ENCODE measurements at regions not wholly inside any gene's neighbourhood (a gene's known extent, or its start where the extent isn't known, plus 50 kb on each side); places are given as distances from the start of the nearest gene placed in this dataset.

DNA sequence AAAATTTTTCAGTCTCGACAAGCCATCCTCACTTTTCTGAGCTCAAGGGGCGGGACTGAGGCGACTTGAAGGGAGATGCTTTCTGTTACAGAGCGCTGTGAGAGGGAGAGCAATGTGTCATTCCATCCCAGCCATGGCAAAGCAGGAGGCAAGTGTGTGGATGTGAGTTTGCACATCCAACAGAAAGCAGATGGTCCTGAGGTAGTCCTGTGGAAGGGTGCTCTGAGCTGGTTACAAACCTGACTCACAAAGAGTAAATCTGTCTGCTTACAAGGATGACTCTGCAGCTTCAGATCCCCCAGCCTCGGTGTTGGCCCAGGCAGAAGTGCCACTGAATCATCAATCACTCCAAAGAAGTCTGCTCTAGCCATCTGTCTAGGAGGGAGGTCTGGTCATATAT lies 482.0 kb upstream of the DCC start:
- POLR2A ChIA-PET = no interaction called here

DNA sequence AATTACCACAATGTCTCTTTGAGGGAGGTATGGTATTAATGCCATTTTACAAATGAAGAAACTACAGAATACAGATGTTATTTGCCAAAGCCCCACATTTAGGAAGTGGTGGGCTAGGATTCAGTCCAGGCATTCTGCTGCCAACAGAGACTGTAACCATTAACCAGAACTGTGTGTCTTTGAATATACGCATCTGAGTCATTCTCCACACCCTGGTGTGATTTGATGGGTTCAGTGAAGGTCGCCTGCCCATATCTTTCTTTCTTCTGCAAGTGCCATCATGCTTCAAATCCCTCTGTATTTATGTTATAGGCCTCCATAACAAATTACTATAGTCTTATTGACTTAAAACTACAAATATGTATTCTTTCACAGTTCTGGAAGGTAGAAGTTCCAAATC lies 479.0 kb upstream of the DCC start:
- H3K4me1 ChIP-seq (ENCODE audit: control insufficient read depth in 1 of 2, insufficient read depth in 2 of 2, low read depth in 1 of 2, low read length in 1 of 2) = no peaks in the 10 kb centered on the region
- POLR2A ChIA-PET = no interaction called here
- no peak for DNase-seq
- H3K9me2 ChIP-seq = no peaks in the 10 kb centered on the region
- no peaks in the 10 kb centered on the region for H3K79me2 ChIP-seq (ENCODE audit: insufficient read depth)
- no peak overlapping the region for H3K9ac ChIP-seq
- no peak overlapping the region for H3K4me3 ChIP-seq (ENCODE audit: low read depth in 2 of 2, low read length in 1 of 2)
- WGBS (ENCODE audit: low lambda C conversion rate) = 16% methylated on average over 2 of the region's 2 CpGs
- H2AFZ ChIP-seq (ENCODE audit: low read depth) = no peak overlapping the region
- H4K20me1 ChIP-seq (ENCODE audit: insufficient read depth) = no peaks in the 10 kb centered on the region
- H3K27ac ChIP-seq (ENCODE audit: low read depth in 2 of 2, low read length in 1 of 2) = no peak overlapping the region
- no peaks in the 10 kb centered on the region for H3K9me3 ChIP-seq
- no peaks in the 10 kb centered on the region for H3K27me3 ChIP-seq (ENCODE audit: insufficient read depth)
- H3K4me2 ChIP-seq = no peak overlapping the region
- TF ChIP-seq JUND (IDR thresholded peaks at IDR 0.05) (no peak), RCOR1 (IDR thresholded peaks at IDR 0.05; ENCODE audit: low read length) (no peak), RXRA (IDR thresholded peaks at IDR 0.05; ENCODE audit: borderline replicate concordance, low read depth) (no peak), EZH2phosphoT487 (IDR thresholded peaks at IDR 0.05; ENCODE audit: borderline replicate concordance, low read depth) (no peak), TAF1 (IDR thresholded peaks at IDR 0.05; ENCODE audit: borderline replicate concordance, low read depth, low read length) (no peak), GATA2 (CRISPR knock-in tag; IDR thresholded peaks at IDR 0.05) (no peak), TEAD4 (IDR thresholded peaks at IDR 0.05; ENCODE audit: borderline replicate concordance, insufficient read depth) (no peak), EP300 (IDR thresholded peaks at IDR 0.05; ENCODE audit: borderline replicate concordance in 1 of 2, low read depth in 1 of 2, low read length in 1 of 2) (no peak), ELF1 (IDR thresholded peaks at IDR 0.05) (no peak), POLR2AphosphoS5 (IDR thresholded peaks at IDR 0.05; ENCODE audit: low read depth, low read length) (no peak), TCF12 (IDR thresholded peaks at IDR 0.05) (no peak), USF1 (IDR thresholded peaks at IDR 0.05; ENCODE audit: borderline replicate concordance, low read depth) (no peak)
- H3K36me3 ChIP-seq (replicated peaks in 1 of 2; ENCODE audit: control insufficient read depth in 1 of 2, insufficient read depth in 2 of 2, low read length in 1 of 2) = no peaks in the 10 kb centered on the region
- no peaks in the 10 kb centered on the region for H3F3A ChIP-seq (replicated peaks; ENCODE audit: insufficient read depth)
- CTCF ChIA-PET = no interaction called here

More for the DNA sequence above, 482.0 kb upstream of the DCC start:
- Histone ChIP-seq H2AFZ (ENCODE audit: low read depth) (no peak overlapping the region), H3K4me2 (no peak overlapping the region), H4K20me1 (ENCODE audit: insufficient read depth) (no peaks in the 10 kb centered on the region), H3F3A (replicated peaks; ENCODE audit: insufficient read depth) (no peaks in the 10 kb centered on the region), H3K79me2 (ENCODE audit: insufficient read depth) (no peaks in the 10 kb centered on the region), H3K9me2 (no peaks in the 10 kb centered on the region), H3K36me3 (replicated peaks in 1 of 2; ENCODE audit: control insufficient read depth in 1 of 2, insufficient read depth in 2 of 2, low read length in 1 of 2) (no peaks in the 10 kb centered on the region), H3K9me3 (no peaks in the 10 kb centered on the region), H3K9ac (no peak overlapping the region), H3K4me3 (ENCODE audit: low read depth in 2 of 2, low read length in 1 of 2) (no peak overlapping the region), H3K27me3 (ENCODE audit: insufficient read depth) (no peaks in the 10 kb centered on the region), H3K4me1 (ENCODE audit: control insufficient read depth in 1 of 2, insufficient read depth in 2 of 2, low read depth in 1 of 2, low read length in 1 of 2) (no peaks in the 10 kb centered on the region), H3K27ac (ENCODE audit: low read depth in 2 of 2, low read length in 1 of 2) (no peak overlapping the region)
- no peak for DNase-seq
- CTCF ChIA-PET = no interaction called here
- WGBS (ENCODE audit: low lambda C conversion rate) = 18% methylated on average over 5 of the region's 5 CpGs
- no peak for TF ChIP-seq EP300 (IDR thresholded peaks at IDR 0.05; ENCODE audit: borderline replicate concordance in 1 of 2, low read depth in 1 of 2, low read length in 1 of 2)
- no peak for TF ChIP-seq ELF1 (IDR thresholded peaks at IDR 0.05)
- TF ChIP-seq IRF3 (IDR thresholded peaks at IDR 0.05; ENCODE audit: low read depth, low read length) = no peak
- TF ChIP-seq RAD21 (IDR thresholded peaks at IDR 0.05; ENCODE audit: low read length) = no peak
- TF ChIP-seq, protein P1, sequence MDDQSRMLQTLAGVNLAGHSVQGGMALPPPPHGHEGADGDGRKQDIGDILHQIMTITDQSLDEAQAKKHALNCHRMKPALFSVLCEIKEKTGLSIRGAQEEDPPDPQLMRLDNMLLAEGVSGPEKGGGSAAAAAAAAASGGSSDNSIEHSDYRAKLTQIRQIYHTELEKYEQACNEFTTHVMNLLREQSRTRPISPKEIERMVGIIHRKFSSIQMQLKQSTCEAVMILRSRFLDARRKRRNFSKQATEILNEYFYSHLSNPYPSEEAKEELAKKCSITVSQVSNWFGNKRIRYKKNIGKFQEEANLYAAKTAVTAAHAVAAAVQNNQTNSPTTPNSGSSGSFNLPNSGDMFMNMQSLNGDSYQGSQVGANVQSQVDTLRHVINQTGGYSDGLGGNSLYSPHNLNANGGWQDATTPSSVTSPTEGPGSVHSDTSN (IDR thresholded peaks at IDR 0.05) = no peak
- no peak for TF ChIP-seq FOXJ3 (CRISPR knock-in tag; IDR thresholded peaks at IDR 0.05)
- TF ChIP-seq TEAD4 (IDR thresholded peaks at IDR 0.05; ENCODE audit: borderline replicate concordance, insufficient read depth) = no peak

Measured in SK-N-SH (cell line).